GM21529 (cell line): ENCODE measurements at regions not wholly inside any gene's neighbourhood (a gene's known extent, or its start where the extent isn't known, plus 50 kb on each side); places are given as distances from the start of the nearest gene placed in this dataset.

Experiments used
- ATAC-seq: cut with Tn5 transposase; IDR thresholded peaks from one replicate; pipeline ENCODE4 v1.9.1; 2021; ENCODE audit not compliant: unreplicated experiment

GRCh38 chr4:134024251-134024650, 177.3 kb downstream of the PABPC4L start:
- no peak for ATAC-seq

- no peak for ATAC-seq
Observed at GRCh38 chr4:134019657-134020056, 181.9 kb downstream of the PABPC4L start.

- ATAC-seq = no peak
Observed at GRCh38 chr4:134018846-134019245, 182.7 kb downstream of the PABPC4L start.

GRCh38 chr4:134001057-134001456, 200.5 kb downstream of the PABPC4L start:
- no peak for ATAC-seq

- no peak for ATAC-seq
Observed at GRCh38 chr4:133997436-133997835, 204.2 kb downstream of the PABPC4L start.

- ATAC-seq = no peak
Observed at GRCh38 chr4:133996431-133997121, 205.0 kb downstream of the PABPC4L start.

GRCh38 chr4:133995243-133995960, 206.2 kb downstream of the PABPC4L start:
- no peak for ATAC-seq

- no peak for ATAC-seq
Observed at GRCh38 chr4:133982533-133983224, 218.9 kb downstream of the PABPC4L start.

- ATAC-seq = no peak
Observed at GRCh38 chr4:133981327-133981726, 220.3 kb downstream of the PABPC4L start.

GRCh38 chr4:133972586-133972985, 229.0 kb downstream of the PABPC4L start:
- no peak for ATAC-seq

GRCh38 chr4:133969202-133969848, 232.3 kb downstream of the PABPC4L start:
- ATAC-seq = no peak

GRCh38 chr4:133968174-133968573, 233.4 kb downstream of the PABPC4L start:
- no peak for ATAC-seq

- ATAC-seq = no peak
Observed at GRCh38 chr4:133960975-133961374, 240.6 kb downstream of the PABPC4L start.

- no peak for ATAC-seq
Observed at GRCh38 chr4:133943081-133943480, 258.5 kb downstream of the PABPC4L start.

- no peak for ATAC-seq
Observed at GRCh38 chr4:133938061-133938460, 263.5 kb downstream of the PABPC4L start.

GRCh38 chr4:133929531-133930239, 271.9 kb downstream of the PABPC4L start:
- no peak for ATAC-seq

GRCh38 chr4:133921280-133922195, 280.1 kb downstream of the PABPC4L start:
- ATAC-seq = no peak

- no peak for ATAC-seq
Observed at GRCh38 chr4:133920236-133920635, 281.4 kb downstream of the PABPC4L start.

GRCh38 chr4:133910165-133910564, 291.4 kb downstream of the PABPC4L start:
- no peak for ATAC-seq

- no peak for ATAC-seq
Observed at GRCh38 chr4:133903029-133903428, 298.6 kb downstream of the PABPC4L start.
